Mammary epithelial cell (primary cell): ENCODE measurements at regions not wholly inside any gene's neighbourhood (a gene's known extent, or its start where the extent isn't known, plus 50 kb on each side); places are given as distances from the start of the nearest gene placed in this dataset.

ENCODE experiments used
- EZH2 ChIP-seq: IDR thresholded peaks from 2 replicates; pipeline ENCODE4 v1.6.1; 2012; ENCODE audit warnings: low read length, inconsistent platforms, borderline replicate concordance
- TF ChIP-seq, protein P1 (sequence below), 2 donors: IDR thresholded peaks in 1 of 2; conservative IDR thresholded peaks in 1 of 2; 2 replicates each; pipeline ENCODE4 v1.5.1; 2011 to 2012; ENCODE audit warnings: inconsistent platforms in 2 of 2, low read length in 2 of 2, mild to moderate bottlenecking in 2 of 2, control low read depth in 1 of 2, low read depth in 1 of 2; ENCODE audit not compliant: insufficient read depth in 1 of 2; ENCODE audit errors: extremely low read depth in 1 of 2

- TF ChIP-seq, protein P1, sequence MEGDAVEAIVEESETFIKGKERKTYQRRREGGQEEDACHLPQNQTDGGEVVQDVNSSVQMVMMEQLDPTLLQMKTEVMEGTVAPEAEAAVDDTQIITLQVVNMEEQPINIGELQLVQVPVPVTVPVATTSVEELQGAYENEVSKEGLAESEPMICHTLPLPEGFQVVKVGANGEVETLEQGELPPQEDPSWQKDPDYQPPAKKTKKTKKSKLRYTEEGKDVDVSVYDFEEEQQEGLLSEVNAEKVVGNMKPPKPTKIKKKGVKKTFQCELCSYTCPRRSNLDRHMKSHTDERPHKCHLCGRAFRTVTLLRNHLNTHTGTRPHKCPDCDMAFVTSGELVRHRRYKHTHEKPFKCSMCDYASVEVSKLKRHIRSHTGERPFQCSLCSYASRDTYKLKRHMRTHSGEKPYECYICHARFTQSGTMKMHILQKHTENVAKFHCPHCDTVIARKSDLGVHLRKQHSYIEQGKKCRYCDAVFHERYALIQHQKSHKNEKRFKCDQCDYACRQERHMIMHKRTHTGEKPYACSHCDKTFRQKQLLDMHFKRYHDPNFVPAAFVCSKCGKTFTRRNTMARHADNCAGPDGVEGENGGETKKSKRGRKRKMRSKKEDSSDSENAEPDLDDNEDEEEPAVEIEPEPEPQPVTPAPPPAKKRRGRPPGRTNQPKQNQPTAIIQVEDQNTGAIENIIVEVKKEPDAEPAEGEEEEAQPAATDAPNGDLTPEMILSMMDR (conservative IDR thresholded peaks at IDR 0.05 in 1 of 2, IDR thresholded peaks at IDR 0.05 in 1 of 2; ENCODE audit: extremely low read depth in 1 of 2, insufficient read depth in 1 of 2, low read depth in 1 of 2, low read length in 2 of 2), result no peak
- TF ChIP-seq EZH2, result no peak
These were observed 83.3 kb downstream of the DISP1 start for GRCh38 chr1:222898191-222898527.
